Mesodermal cell (in vitro differentiated cells): ENCODE measurements at regions not wholly inside any gene's neighbourhood (a gene's known extent, or its start where the extent isn't known, plus 50 kb on each side); places are given as distances from the start of the nearest gene placed in this dataset.

Experiments used
- H3K27ac ChIP-seq: 2 replicates; pipeline ENCODE4 v1.7.0; 2013; ENCODE audit warnings: mild to moderate bottlenecking, low read depth, low read length, moderate library complexity; ENCODE audit not compliant: severe bottlenecking
- H3K36me3 ChIP-seq: 2 replicates; pipeline ENCODE4 v1.7.1; 2013; ENCODE audit warnings: mild to moderate bottlenecking, low read length, moderate library complexity; ENCODE audit not compliant: control insufficient read depth, insufficient read depth
- H3K4me1 ChIP-seq: one replicate; pipeline ENCODE4 v1.7.1; 2013; ENCODE audit warnings: mild to moderate bottlenecking, low read length; ENCODE audit not compliant: insufficient read depth, control insufficient read depth, poor library complexity, severe bottlenecking
- H3K4me3 ChIP-seq: 2 replicates; pipeline ENCODE4 v1.7.0; 2013; ENCODE audit warnings: low read length, control low read depth, mild to moderate bottlenecking; ENCODE audit not compliant: insufficient read depth, poor library complexity, severe bottlenecking; ENCODE audit errors: extremely low read depth
- H3K9me3 ChIP-seq: 2 replicates; pipeline ENCODE4 v1.7.1; 2013; ENCODE audit warnings: mild to moderate bottlenecking, low read length, moderate library complexity; ENCODE audit not compliant: control insufficient read depth
- WGBS, 2 experiments: methylation state at CpG; one replicate each; pipeline ENCODE4 v1.1.5; 2013; ENCODE audit warnings: missing lambda C conversion rate in 2 of 2; ENCODE audit not compliant: insufficient coverage in 2 of 2; 5-methylcytosine and 5-hydroxymethylcytosine counted together

- H3K27ac ChIP-seq: no peak overlapping the region
- no peaks in the 10 kb centered on the region for H3K36me3 ChIP-seq
- H3K9me3 ChIP-seq: no peaks in the 10 kb centered on the region
- 79 to 95% methylated on average over 4 to 5 of the region's 8 CpGs for WGBS, 2 experiments
- no peaks in the 10 kb centered on the region for H3K4me1 ChIP-seq
- H3K4me3 ChIP-seq: no peak overlapping the region
Observed at GRCh38 chr9:13896922-13897835, 416.8 kb downstream of the NFIB start.

DNA sequence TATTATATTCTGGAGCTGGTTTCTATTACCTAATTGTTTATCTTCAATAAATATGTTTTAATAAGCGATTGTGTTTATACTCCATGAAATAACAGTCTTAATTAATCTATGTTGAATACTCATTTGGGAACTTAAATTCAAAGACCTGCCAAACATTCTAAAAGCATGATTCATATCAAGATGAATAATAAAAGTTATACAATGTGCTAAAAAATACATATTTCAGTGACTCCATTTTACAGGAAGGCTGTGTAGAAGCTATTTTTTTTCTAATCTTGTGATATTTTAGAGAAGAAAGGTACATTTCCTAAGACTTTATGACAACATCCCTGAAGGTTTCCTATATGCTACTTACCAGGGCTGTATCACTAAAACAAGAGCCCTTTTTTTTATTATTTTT is 417.9 kb downstream of the NFIB start:
- H3K27ac ChIP-seq: no peak overlapping the region
- WGBS, 2 experiments: no CpG with 5 or more reads among the region's 1 CpG
- H3K4me1 ChIP-seq: no peaks in the 10 kb centered on the region
- no peaks in the 10 kb centered on the region for H3K9me3 ChIP-seq
- no peak overlapping the region for H3K4me3 ChIP-seq
- no peaks in the 10 kb centered on the region for H3K36me3 ChIP-seq

DNA sequence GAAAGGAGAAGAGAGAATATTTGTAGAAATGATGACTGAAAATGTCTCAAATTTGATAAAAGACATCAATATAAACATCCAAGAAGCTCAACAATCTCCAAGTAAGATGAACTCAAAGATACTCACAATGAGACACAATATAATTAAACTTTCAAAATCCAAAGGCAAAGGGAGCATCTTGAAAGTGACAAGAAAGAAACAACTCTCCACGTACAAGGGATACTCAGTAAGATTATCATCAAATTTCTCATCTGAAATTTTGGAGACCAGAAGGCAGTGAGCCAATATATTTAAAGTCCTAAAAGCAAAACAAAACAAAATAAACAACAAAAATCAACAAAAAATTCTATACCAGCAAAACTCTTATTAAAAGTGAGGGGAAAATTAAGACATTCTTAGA is 428.7 kb downstream of the NFIB start:
- H3K9me3 ChIP-seq: peaks cover 10% of the 10 kb centered on the region
- no peak overlapping the region for H3K4me3 ChIP-seq
- 80% methylated on average over 1 of the region's 1 CpG for WGBS, 2 experiments
- H3K4me1 ChIP-seq: no peaks in the 10 kb centered on the region
- no peaks in the 10 kb centered on the region for H3K36me3 ChIP-seq
- H3K27ac ChIP-seq: no peak overlapping the region

GRCh38 chr9:13879981-13880380 is 434.0 kb downstream of the NFIB start:
- Histone ChIP-seq H3K27ac (no peak overlapping the region), H3K4me1 (no peaks in the 10 kb centered on the region), H3K36me3 (no peaks in the 10 kb centered on the region), H3K9me3 (peaks cover 1% of the 10 kb centered on the region), H3K4me3 (no peak overlapping the region)
- 83% methylated on average over 1 of the region's 1 CpG; no CpG with 5 or more reads in 1 of the 2 experiments for WGBS, 2 experiments

DNA sequence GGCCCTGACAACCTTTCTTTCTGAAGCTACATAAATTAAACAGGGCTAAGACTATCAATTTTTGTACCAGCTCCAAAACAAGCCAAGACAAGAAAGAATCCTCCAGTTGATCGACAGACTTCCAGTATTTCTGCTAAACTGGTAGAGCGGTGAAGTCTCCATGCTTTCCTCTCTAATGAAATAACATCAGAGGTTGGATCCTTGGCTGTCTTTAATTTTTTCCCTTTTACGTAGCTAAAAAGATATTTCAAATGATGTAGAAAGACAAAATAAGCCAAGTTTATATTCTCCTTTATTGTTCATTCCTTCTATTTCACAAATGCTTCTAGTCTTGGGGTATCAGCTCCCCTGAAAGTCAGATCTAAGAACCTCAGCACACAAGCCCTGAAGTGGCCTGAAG is 434.9 kb downstream of the NFIB start:
- Histone ChIP-seq H3K4me1 (no peaks in the 10 kb centered on the region), H3K9me3 (no peaks in the 10 kb centered on the region), H3K27ac (no peak overlapping the region), H3K36me3 (no peaks in the 10 kb centered on the region), H3K4me3 (no peak overlapping the region)
- 80 to 100% methylated on average over 2 of the region's 3 CpGs for WGBS, 2 experiments

- H3K4me1 ChIP-seq: no peaks in the 10 kb centered on the region
- WGBS, 2 experiments: no CpG with 5 or more reads among the region's 3 CpGs
- no peaks in the 10 kb centered on the region for H3K9me3 ChIP-seq
- H3K4me3 ChIP-seq: no peak overlapping the region
- no peak overlapping the region for H3K27ac ChIP-seq
- H3K36me3 ChIP-seq: no peaks in the 10 kb centered on the region
Observed at GRCh38 chr9:13878241-13878711, 435.7 kb downstream of the NFIB start.

DNA sequence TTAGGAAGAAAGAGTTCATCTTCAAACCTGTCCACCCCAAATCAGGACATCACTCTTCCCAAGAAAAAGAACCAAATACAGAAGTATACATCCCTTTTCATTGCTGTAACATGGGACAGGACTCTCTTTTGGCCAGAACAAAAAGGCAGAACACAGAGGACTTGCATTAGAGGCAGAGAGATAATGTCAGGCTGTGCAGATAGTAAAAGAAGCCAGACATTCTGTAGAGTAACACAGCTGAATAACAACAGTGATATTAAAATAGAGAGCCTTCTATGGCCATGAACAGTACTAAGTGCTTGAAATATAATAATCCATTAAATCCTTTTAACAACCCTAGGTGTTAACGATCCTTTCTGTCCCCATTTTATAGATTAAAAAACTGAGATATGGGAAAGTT is 437.2 kb downstream of the NFIB start:
- no peaks in the 10 kb centered on the region for H3K36me3 ChIP-seq

DNA sequence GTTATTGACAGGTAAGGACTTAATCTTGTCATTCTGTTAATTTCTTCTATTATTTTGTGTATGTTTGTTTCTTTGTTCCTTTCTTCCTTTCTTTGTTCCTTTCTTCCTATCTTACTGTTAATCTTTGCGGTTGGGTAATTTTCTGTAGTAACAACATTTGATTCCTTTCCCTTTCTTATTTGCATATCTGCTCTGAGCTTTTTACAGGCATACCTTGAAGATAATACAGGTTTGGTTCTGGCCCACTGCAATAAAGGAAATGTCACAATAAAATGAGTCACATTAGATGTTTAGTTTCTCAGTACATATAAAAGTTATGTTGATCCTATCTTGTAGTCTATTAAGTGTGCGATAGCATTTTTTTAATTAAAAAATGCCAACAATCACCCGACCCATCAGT is 440.7 kb downstream of the NFIB start:
- no peaks in the 10 kb centered on the region for H3K36me3 ChIP-seq
- H3K4me1 ChIP-seq: no peaks in the 10 kb centered on the region
- WGBS, 2 experiments: no CpG with 5 or more reads among the region's 3 CpGs
- H3K27ac ChIP-seq: no peak overlapping the region
- no peak overlapping the region for H3K4me3 ChIP-seq
- no peaks in the 10 kb centered on the region for H3K9me3 ChIP-seq

More for the DNA sequence above, 437.2 kb downstream of the NFIB start:
- no peak overlapping the region for H3K27ac ChIP-seq
- no peak overlapping the region for H3K4me3 ChIP-seq
- no peaks in the 10 kb centered on the region for H3K9me3 ChIP-seq
- no CpG with 5 or more reads among the region's 1 CpG for WGBS, 2 experiments
- H3K4me1 ChIP-seq: no peaks in the 10 kb centered on the region

DNA sequence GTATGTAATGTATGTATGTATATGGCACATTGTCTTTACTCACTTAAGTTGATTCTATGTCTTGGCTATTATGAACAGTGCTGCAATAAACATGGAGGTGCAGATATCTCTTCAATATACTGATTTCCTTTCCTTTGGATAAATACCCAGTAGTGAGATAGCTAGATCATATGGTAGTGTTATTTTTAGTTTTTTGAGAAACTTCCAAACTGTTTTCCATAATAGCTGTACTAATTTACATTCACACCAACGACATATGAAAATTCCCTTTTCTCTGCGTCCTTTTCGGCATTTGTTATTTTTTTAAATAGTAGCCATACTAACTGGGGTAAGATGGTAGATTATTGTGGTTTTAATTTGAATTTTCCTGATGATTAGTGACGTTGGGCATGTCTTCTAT is 445.6 kb downstream of the NFIB start:
- WGBS, 2 experiments: no CpG with 5 or more reads among the region's 4 CpGs
- no peaks in the 10 kb centered on the region for H3K4me1 ChIP-seq
- H3K27ac ChIP-seq: no peak overlapping the region
- no peaks in the 10 kb centered on the region for H3K9me3 ChIP-seq
- no peak overlapping the region for H3K4me3 ChIP-seq
- no peaks in the 10 kb centered on the region for H3K36me3 ChIP-seq

DNA sequence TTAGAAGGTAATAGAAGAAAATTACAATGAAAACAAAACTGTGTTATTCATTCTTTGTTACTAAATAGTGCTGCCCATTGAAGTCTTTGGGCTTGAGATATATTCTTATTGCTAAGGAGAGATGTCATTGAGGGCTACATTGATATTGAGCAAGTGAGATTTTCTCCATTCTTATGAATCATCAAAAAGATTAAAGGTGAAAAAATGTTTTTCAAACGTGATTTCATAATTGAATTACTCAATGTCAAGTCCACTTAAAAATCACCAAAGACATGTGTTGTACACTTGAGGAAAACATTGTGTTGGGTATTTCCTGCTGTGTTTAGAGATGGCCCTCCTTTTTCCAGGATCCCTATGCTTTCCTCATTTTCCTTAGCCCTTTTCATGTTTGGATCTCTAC is 448.1 kb downstream of the NFIB start:
- Histone ChIP-seq H3K36me3 (no peaks in the 10 kb centered on the region), H3K27ac (no peak overlapping the region), H3K4me3 (no peak overlapping the region), H3K4me1 (peaks cover 3% of the 10 kb centered on the region), H3K9me3 (no peaks in the 10 kb centered on the region)
- WGBS, 2 experiments: 57% methylated on average over 1 of the region's 1 CpG; no CpG with 5 or more reads in 1 of the 2 experiments

GRCh38 chr9:13863112-13863511 is 450.8 kb downstream of the NFIB start:
- peaks cover 4% of the 10 kb centered on the region for H3K4me1 ChIP-seq
- WGBS, 2 experiments: 83% methylated on average over 1 of the region's 1 CpG; no CpG with 5 or more reads in 1 of the 2 experiments

More at GRCh38 chr9:13863112-13863511, 450.8 kb downstream of the NFIB start:
- H3K4me3 ChIP-seq: no peak overlapping the region
- no peaks in the 10 kb centered on the region for H3K36me3 ChIP-seq
- H3K27ac ChIP-seq: no peak overlapping the region
- H3K9me3 ChIP-seq: no peaks in the 10 kb centered on the region
